ENCODE measurements at regions not wholly inside any gene's neighbourhood (a gene's known extent, or its start where the extent isn't known, plus 50 kb on each side); places are given as distances from the start of the nearest gene placed in this dataset.

GRCh38 chr7:46206476-46207060, 285.5 kb upstream of the IGFBP3 start:
- Histone ChIP-seq H3K27me3 (no peaks in the 10 kb centered on the region), H3K4me3 (no peak overlapping the region), H3K9me3 (no peaks in the 10 kb centered on the region), H3K36me3 (no peaks in the 10 kb centered on the region), H3K27ac (no peak overlapping the region), H3K4me1 (no peaks in the 10 kb centered on the region)
- peak; percentile 22 to 40 for DNase-seq (ENCODE audit: extremely low spot score in 2 of 2)
- TF ChIP-seq POLR2AphosphoS5 (IDR thresholded peaks at IDR 0.05; ENCODE audit: insufficient read depth in 1 of 2, low read depth in 1 of 2): no peak
- no peak for TF ChIP-seq POLR2A (IDR thresholded peaks at IDR 0.05)
- no peak for TF ChIP-seq CTCF (IDR thresholded peaks at IDR 0.05)
- intact Hi-C loops (cut with DNase I): no loop called here

DNA sequence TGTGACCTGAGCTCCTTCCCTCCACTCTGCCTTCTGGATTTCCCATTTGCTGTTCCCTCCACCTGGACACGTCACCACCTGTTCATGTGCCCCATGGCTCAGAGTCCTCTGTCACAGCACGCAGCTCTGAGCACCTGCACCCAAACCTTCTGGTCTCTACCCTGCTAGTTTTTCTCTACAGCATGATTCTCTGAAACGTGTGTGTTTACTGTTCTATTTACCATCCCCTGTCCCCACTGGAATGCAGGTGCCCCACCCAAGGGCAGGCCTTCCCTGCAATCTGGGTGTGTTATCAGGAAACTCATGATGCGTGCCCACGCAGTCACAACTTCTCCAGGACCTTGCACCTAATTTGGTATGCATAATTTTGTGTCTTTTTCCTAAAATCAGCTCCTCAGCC, 284.4 kb upstream of the IGFBP3 start:
- Histone ChIP-seq H3K9me3 (no peaks in the 10 kb centered on the region), H3K27me3 (no peaks in the 10 kb centered on the region), H3K36me3 (no peaks in the 10 kb centered on the region), H3K4me1 (no peaks in the 10 kb centered on the region), H3K27ac (no peak overlapping the region), H3K4me3 (no peak overlapping the region)
- TF ChIP-seq POLR2A (IDR thresholded peaks at IDR 0.05) (no peak), POLR2AphosphoS5 (IDR thresholded peaks at IDR 0.05; ENCODE audit: insufficient read depth in 1 of 2, low read depth in 1 of 2) (no peak), CTCF (IDR thresholded peaks at IDR 0.05) (no peak)
- intact Hi-C loops (cut with DNase I): no loop called here
- DNase-seq (ENCODE audit: extremely low spot score in 2 of 2): no peak

DNA sequence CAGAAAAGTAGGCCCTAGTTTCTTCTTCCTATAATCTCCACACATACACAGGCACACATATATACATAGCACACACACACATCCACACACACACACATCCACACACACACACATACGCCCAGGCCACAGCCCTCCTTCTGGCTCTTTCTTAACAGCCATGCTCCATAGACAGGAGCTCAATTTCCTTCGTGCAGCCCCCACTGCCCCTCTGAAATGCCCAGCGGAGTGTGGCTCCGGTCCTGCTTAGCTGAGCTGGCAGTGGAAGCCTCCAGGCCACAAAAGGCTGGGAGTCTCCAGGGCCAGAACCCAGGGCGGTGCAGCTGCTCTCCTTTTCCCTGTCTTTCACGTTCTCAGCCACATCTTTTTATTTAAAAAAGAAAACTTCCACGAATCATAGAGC, 282.9 kb upstream of the IGFBP3 start:
- Histone ChIP-seq H3K27me3 (no peaks in the 10 kb centered on the region), H3K9me3 (no peaks in the 10 kb centered on the region), H3K36me3 (no peaks in the 10 kb centered on the region), H3K4me3 (no peak overlapping the region), H3K27ac (no peak overlapping the region), H3K4me1 (no peaks in the 10 kb centered on the region)
- no peak for DNase-seq (ENCODE audit: extremely low spot score in 2 of 2)
- TF ChIP-seq POLR2A (IDR thresholded peaks at IDR 0.05): no peak
- TF ChIP-seq POLR2AphosphoS5 (IDR thresholded peaks at IDR 0.05; ENCODE audit: insufficient read depth in 1 of 2, low read depth in 1 of 2): no peak
- no peak for TF ChIP-seq CTCF (IDR thresholded peaks at IDR 0.05)
- intact Hi-C loops (cut with DNase I): no loop called here

DNA sequence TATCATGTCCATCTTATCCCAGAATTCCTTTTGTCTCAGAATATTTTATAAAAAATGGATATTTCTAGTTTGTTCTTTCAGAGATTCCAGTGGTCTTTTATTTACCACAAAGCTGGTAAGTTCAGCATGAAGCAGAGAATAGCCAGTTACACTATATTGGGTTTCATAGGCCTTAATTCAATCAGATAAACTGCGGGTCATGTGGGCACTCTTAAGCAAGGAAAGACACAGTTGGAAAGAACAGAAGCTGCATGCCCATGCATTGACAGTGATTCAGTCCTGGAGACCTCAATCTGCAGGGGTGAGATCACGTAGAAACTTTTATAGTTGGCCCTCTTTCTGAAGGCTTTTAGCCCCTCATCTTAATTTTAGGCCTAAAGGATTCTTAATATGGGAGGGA, 281.3 kb upstream of the IGFBP3 start:
- no peak for TF ChIP-seq POLR2A (IDR thresholded peaks at IDR 0.05)
- TF ChIP-seq POLR2AphosphoS5 (IDR thresholded peaks at IDR 0.05; ENCODE audit: insufficient read depth in 1 of 2, low read depth in 1 of 2): no peak
- TF ChIP-seq CTCF (IDR thresholded peaks at IDR 0.05): no peak
- H3K36me3 ChIP-seq: no peaks in the 10 kb centered on the region
- H3K4me3 ChIP-seq: no peak overlapping the region
- no peaks in the 10 kb centered on the region for H3K9me3 ChIP-seq
- intact Hi-C loops (cut with DNase I): no loop called here
- H3K27ac ChIP-seq: no peak overlapping the region
- DNase-seq (ENCODE audit: extremely low spot score in 2 of 2): no peak
- no peaks in the 10 kb centered on the region for H3K4me1 ChIP-seq
- no peaks in the 10 kb centered on the region for H3K27me3 ChIP-seq

GRCh38 chr7:46201961-46202360, 280.9 kb upstream of the IGFBP3 start:
- intact Hi-C loops (cut with DNase I): no loop called here
- H3K4me1 ChIP-seq: no peaks in the 10 kb centered on the region
- H3K36me3 ChIP-seq: no peaks in the 10 kb centered on the region
- H3K27me3 ChIP-seq: no peaks in the 10 kb centered on the region
- no peak for DNase-seq (ENCODE audit: extremely low spot score in 2 of 2)
- TF ChIP-seq POLR2A (IDR thresholded peaks at IDR 0.05) (no peak), POLR2AphosphoS5 (IDR thresholded peaks at IDR 0.05; ENCODE audit: insufficient read depth in 1 of 2, low read depth in 1 of 2) (no peak), CTCF (IDR thresholded peaks at IDR 0.05) (no peak)
- no peak overlapping the region for H3K4me3 ChIP-seq
- H3K27ac ChIP-seq: no peak overlapping the region
- no peaks in the 10 kb centered on the region for H3K9me3 ChIP-seq
